ENCODE measurements at regions not wholly inside any gene's neighbourhood (a gene's known extent, or its start where the extent isn't known, plus 50 kb on each side); places are given as distances from the start of the nearest gene placed in this dataset.
A peak's percentile ranks its signal among the peaks of the same experiment; 100 is the strongest.

DNA sequence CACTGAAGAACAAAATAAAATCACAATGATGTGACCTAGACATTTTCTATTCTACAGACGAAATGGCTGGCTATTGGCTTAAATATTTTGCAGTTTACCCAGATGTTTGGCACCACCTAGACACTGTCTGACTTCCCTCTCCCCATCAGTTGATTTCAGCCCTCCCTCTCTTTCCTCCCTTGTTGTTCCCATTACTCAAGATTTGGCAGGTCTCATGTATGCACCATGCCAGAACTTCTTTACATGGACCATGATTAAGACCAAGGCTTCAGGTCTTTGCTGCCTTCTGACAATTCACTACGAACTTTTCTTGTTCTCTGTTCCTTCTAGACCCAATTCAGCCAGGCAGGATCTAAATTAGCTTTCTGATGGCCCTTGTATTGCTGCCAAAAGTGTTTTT is 66.6 kb upstream of the GDNF start:
- Histone ChIP-seq H3K27me3 (no peaks in the 10 kb centered on the region), H4K20me1 (no peaks in the 10 kb centered on the region), H3K4me3 (no peak overlapping the region), H3K9me3 (no peaks in the 10 kb centered on the region), H3K36me3 (no peaks in the 10 kb centered on the region), H3K9ac (no peak overlapping the region), H3K4me2 (no peak overlapping the region), H3K4me1 (peaks cover 12% of the 10 kb centered on the region), H3K27ac (no peak overlapping the region)
- TF ChIP-seq Cebpa-rat (IDR thresholded peaks at IDR 0.05) = no peak

DNA sequence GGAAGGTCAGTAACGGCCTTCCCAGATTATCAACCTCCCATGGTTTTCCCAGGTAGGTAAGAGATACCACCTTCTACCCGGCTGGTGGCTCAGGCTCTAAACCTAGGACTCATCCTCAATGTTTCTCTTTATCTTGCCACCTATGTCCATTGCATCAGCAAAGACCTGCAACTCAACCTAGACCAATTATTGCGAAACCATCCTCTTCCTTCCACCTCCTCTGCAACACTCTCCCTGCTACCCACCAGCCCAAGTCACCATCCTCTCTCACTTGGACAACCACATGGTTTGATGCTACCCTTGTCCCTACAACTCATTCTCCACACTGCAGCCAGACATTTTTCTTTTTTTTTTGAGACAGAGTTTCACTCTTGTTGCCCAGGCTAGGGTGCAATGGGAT is 65.4 kb upstream of the GDNF start:
- no peaks in the 10 kb centered on the region for H3K9me3 ChIP-seq
- H3K4me2 ChIP-seq = no peak overlapping the region
- no peaks in the 10 kb centered on the region for H3K27me3 ChIP-seq
- no peaks in the 10 kb centered on the region for H4K20me1 ChIP-seq
- H3K36me3 ChIP-seq = no peaks in the 10 kb centered on the region
- H3K4me3 ChIP-seq = no peak overlapping the region
- H3K9ac ChIP-seq = no peak overlapping the region
- peak; percentile 80 for TF ChIP-seq Cebpa-rat (IDR thresholded peaks at IDR 0.05)
- H3K4me1 ChIP-seq = peaks cover 10% of the 10 kb centered on the region
- H3K27ac ChIP-seq = no peak overlapping the region

- no peak overlapping the region for H3K4me2 ChIP-seq
- H3K4me3 ChIP-seq = no peak overlapping the region
- no peak overlapping the region for H3K27ac ChIP-seq
- H4K20me1 ChIP-seq = no peaks in the 10 kb centered on the region
- no peaks in the 10 kb centered on the region for H3K4me1 ChIP-seq
- H3K36me3 ChIP-seq = no peaks in the 10 kb centered on the region
- no peak overlapping the region for H3K9ac ChIP-seq
- H3K9me3 ChIP-seq = no peaks in the 10 kb centered on the region
- no peak for TF ChIP-seq Cebpa-rat (IDR thresholded peaks at IDR 0.05)
- no peaks in the 10 kb centered on the region for H3K27me3 ChIP-seq
Measured at GRCh38 chr5:37902323-37902722, 62.5 kb upstream of the GDNF start.

DNA sequence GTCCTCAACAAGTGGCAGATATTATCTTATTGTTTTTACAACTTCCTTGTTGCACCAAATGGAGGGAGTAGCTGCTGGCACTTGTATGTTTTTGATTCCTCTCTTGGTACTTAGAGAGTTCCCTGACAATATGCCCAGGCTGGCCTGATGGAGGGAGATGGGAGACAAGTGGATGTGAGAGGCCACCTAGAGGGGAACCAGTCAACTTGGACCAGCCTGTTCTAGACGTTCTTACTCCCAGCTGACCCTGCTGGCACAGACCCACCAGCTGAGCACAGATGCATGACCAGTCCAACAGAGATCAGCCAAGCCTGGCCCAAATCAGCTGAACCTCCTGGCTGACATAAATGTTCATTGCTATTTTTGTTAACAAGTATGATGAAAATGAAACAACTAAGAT is 60.9 kb upstream of the GDNF start:
- no peaks in the 10 kb centered on the region for H3K27me3 ChIP-seq
- H3K9me3 ChIP-seq = no peaks in the 10 kb centered on the region
- no peaks in the 10 kb centered on the region for H3K4me1 ChIP-seq
- no peak overlapping the region for H3K27ac ChIP-seq
- no peak overlapping the region for H3K4me2 ChIP-seq
- H3K9ac ChIP-seq = no peak overlapping the region
- no peak overlapping the region for H3K4me3 ChIP-seq
- H4K20me1 ChIP-seq = no peaks in the 10 kb centered on the region
- no peaks in the 10 kb centered on the region for H3K36me3 ChIP-seq
- TF ChIP-seq Cebpa-rat (IDR thresholded peaks at IDR 0.05) = no peak

DNA sequence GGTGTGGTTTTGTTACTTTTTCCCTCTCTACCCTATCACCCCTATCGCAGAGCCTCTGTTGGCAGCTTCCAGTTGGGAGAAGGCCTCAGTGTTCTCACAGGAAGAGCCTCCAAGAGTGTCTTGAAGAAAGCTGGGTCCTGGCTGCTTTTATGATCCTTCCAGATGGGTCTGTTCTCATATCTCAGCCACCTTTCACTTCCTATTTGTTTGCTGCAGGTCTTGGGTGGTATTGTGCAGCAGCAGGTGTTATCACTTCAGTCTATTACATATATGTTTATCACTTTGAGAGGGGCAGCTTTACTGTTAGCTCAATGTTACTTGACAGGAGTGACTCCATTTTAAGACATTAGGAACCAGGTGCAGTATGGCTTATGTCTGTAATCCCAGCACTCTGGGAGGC is 59.2 kb upstream of the GDNF start:
- no peak overlapping the region for H3K4me2 ChIP-seq
- no peak for TF ChIP-seq Cebpa-rat (IDR thresholded peaks at IDR 0.05)
- no peaks in the 10 kb centered on the region for H4K20me1 ChIP-seq
- no peak overlapping the region for H3K4me3 ChIP-seq
- no peaks in the 10 kb centered on the region for H3K9me3 ChIP-seq
- H3K27ac ChIP-seq = no peak overlapping the region
- H3K36me3 ChIP-seq = no peaks in the 10 kb centered on the region
- H3K9ac ChIP-seq = no peak overlapping the region
- no peaks in the 10 kb centered on the region for H3K27me3 ChIP-seq
- no peaks in the 10 kb centered on the region for H3K4me1 ChIP-seq

- TF ChIP-seq Cebpa-rat (IDR thresholded peaks at IDR 0.05) = no peak
- Histone ChIP-seq H3K4me1 (no peaks in the 10 kb centered on the region), H4K20me1 (no peaks in the 10 kb centered on the region), H3K27ac (no peak overlapping the region), H3K4me3 (no peak overlapping the region), H3K27me3 (no peaks in the 10 kb centered on the region), H3K9me3 (no peaks in the 10 kb centered on the region), H3K4me2 (no peak overlapping the region), H3K36me3 (no peaks in the 10 kb centered on the region), H3K9ac (no peak overlapping the region)
Measured at GRCh38 chr5:37896159-37896558, 56.3 kb upstream of the GDNF start.

- no peak for TF ChIP-seq Cebpa-rat (IDR thresholded peaks at IDR 0.05)
- no peak overlapping the region for H3K9ac ChIP-seq
- no peaks in the 10 kb centered on the region for H3K9me3 ChIP-seq
- no peak overlapping the region for H3K4me2 ChIP-seq
- no peaks in the 10 kb centered on the region for H4K20me1 ChIP-seq
- no peaks in the 10 kb centered on the region for H3K27me3 ChIP-seq
- H3K4me1 ChIP-seq = no peaks in the 10 kb centered on the region
- no peaks in the 10 kb centered on the region for H3K36me3 ChIP-seq
- H3K27ac ChIP-seq = no peak overlapping the region
- H3K4me3 ChIP-seq = no peak overlapping the region
Measured at GRCh38 chr5:37893434-37894134, 53.7 kb upstream of the GDNF start.

DNA sequence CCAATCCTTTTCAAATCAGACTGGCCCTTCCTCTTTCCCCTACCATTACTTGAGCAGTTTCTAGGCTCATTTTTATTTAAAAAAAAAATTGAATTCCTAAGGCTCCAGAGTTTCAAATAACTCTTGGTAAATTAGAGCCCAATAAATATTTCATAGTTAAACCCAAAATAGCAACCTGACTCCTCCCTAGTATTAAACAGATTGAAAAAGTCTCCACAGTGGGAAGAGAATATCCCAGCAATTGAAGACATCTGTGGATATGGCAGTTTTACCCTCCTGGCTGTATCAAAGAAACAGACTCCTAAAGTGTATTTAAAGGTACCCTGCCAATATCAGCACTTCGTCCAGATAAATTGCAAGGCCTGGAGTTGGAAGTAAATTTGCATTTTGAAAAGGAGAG is 52.7 kb upstream of the GDNF start:
- Histone ChIP-seq H3K9ac (no peak overlapping the region), H3K36me3 (no peaks in the 10 kb centered on the region), H3K4me2 (no peak overlapping the region), H3K4me3 (no peak overlapping the region), H4K20me1 (no peaks in the 10 kb centered on the region), H3K27me3 (no peaks in the 10 kb centered on the region), H3K27ac (no peak overlapping the region), H3K4me1 (no peaks in the 10 kb centered on the region), H3K9me3 (no peaks in the 10 kb centered on the region)
- TF ChIP-seq Cebpa-rat (IDR thresholded peaks at IDR 0.05) = no peak

DNA sequence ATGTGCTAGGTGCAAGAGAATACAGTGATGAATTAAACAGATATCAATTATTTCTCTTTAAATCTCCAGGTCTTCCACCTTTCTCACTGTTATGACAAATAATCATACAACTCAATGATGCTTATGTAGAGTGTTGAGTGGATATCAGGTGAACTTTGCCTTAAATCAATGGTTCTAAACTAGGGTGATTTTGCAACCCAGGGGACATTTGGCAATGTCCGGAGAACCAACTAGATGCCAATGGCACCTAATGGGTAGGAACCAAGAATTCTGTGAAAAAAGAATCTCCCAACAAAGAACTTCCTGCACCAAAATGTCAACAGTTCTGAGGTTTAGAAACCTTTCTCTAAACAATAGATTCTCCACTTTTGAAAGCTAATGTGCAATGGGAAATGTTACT is 52.0 kb upstream of the GDNF start:
- no peak overlapping the region for H3K4me2 ChIP-seq
- no peak overlapping the region for H3K4me3 ChIP-seq
- H3K9ac ChIP-seq = no peak overlapping the region
- no peaks in the 10 kb centered on the region for H3K27me3 ChIP-seq
- no peaks in the 10 kb centered on the region for H3K9me3 ChIP-seq
- H3K4me1 ChIP-seq = no peaks in the 10 kb centered on the region
- no peaks in the 10 kb centered on the region for H4K20me1 ChIP-seq
- no peak overlapping the region for H3K27ac ChIP-seq
- TF ChIP-seq Cebpa-rat (IDR thresholded peaks at IDR 0.05) = no peak
- H3K36me3 ChIP-seq = no peaks in the 10 kb centered on the region

GRCh38 chr5:37889612-37890317 is 49.9 kb upstream of the GDNF start:
- no peaks in the 10 kb centered on the region for H3K4me1 ChIP-seq
- no peak overlapping the region for H3K4me3 ChIP-seq
- no peaks in the 10 kb centered on the region for H3K9me3 ChIP-seq
- no peak for TF ChIP-seq Cebpa-rat (IDR thresholded peaks at IDR 0.05)
- H4K20me1 ChIP-seq = no peaks in the 10 kb centered on the region
- H3K9ac ChIP-seq = no peak overlapping the region
- no peak overlapping the region for H3K27ac ChIP-seq
- no peaks in the 10 kb centered on the region for H3K27me3 ChIP-seq
- H3K36me3 ChIP-seq = no peaks in the 10 kb centered on the region
- no peak overlapping the region for H3K4me2 ChIP-seq

Measured in BLaER1 (cell line).